T-helper 2 cell treated with Interferon-gamma antibody and Interleukin-4, amounts not matched to agents 5 μg/mL and 100 μg/mL, for 36 hours (primary cell): ENCODE measurements at regions not wholly inside any gene's neighbourhood (a gene's known extent, or its start where the extent isn't known, plus 50 kb on each side); places are given as distances from the start of the nearest gene placed in this dataset.

Experiments used
- DNase-seq: peaks from one replicate; pipeline ENCODE4 v3.0.0; 2021; ENCODE audit warnings: low spot score
- H3K27ac Mint-ChIP-seq: one replicate; pipeline ENCODE4 v1.8.0; 2021; ENCODE audit warnings: mild to moderate bottlenecking, mixed read lengths
- H3K27me3 Mint-ChIP-seq: one replicate; pipeline ENCODE4 v1.8.0; 2021; ENCODE audit warnings: low read depth, mixed read lengths
- H3K36me3 Mint-ChIP-seq: one replicate; pipeline ENCODE4 v1.8.0; 2021; ENCODE audit warnings: low read depth, mixed read lengths
- H3K4me1 Mint-ChIP-seq: one replicate; pipeline ENCODE4 v1.8.0; 2021; ENCODE audit warnings: low read depth, mixed read lengths
- H3K4me3 Mint-ChIP-seq: one replicate; pipeline ENCODE4 v1.8.0; 2022; ENCODE audit warnings: mild to moderate bottlenecking, moderate library complexity, mixed read lengths
- H3K9me3 Mint-ChIP-seq: one replicate; pipeline ENCODE4 v1.8.0; 2021; ENCODE audit warnings: mixed read lengths

DNA sequence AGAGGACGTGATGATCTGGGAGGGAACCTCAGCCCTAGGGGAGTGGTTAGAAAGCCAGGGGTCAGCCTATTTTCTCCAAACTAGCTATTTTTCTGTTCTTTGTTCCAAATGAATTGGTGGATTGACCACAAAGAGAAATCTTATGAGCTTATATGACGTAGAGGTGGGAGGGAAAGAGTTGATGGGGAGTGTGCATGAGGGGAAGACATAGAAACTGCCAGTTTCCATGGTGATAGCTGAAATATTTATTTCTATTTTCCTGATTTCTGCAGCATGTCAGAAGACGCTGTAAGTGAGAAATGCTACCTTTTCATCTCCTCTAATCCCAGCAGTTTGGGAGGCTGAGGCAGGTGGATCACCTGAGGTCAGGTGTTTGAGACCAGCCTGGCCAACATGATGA lies 51.4 kb upstream of the CISTR start:
- no peak for DNase-seq
- Mint-ChIP-seq H3K9me3 (no peaks in the 10 kb centered on the region), H3K4me1 (no peaks in the 10 kb centered on the region), H3K27ac (no peak overlapping the region), H3K36me3 (no peaks in the 10 kb centered on the region), H3K4me3 (no peak overlapping the region), H3K27me3 (peaks cover 28% of the 10 kb centered on the region)

DNA sequence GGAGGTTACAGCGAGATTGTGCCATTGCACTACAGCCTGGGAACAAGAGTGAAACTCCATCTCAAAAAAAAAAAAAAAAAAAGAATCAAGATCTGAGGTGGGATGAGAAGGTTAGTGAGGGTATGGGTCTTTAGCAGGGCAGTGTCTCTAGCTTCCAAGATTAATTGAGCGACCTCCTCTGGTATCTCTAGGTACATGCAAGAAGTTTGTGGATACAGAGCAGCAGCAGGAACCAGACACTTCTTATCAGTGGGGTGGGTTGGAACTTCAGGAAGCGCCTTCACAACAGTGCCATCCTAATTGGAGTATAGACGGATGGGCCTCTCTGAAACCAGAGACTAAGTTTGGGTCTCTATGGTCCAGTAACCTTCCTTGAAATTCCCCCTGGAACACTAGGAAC lies 51.9 kb upstream of the CISTR start:
- H3K27me3 Mint-ChIP-seq: peaks cover 26% of the 10 kb centered on the region
- no peak overlapping the region for H3K27ac Mint-ChIP-seq
- H3K36me3 Mint-ChIP-seq: no peaks in the 10 kb centered on the region
- no peak for DNase-seq
- no peaks in the 10 kb centered on the region for H3K9me3 Mint-ChIP-seq
- H3K4me3 Mint-ChIP-seq: no peak overlapping the region
- no peaks in the 10 kb centered on the region for H3K4me1 Mint-ChIP-seq

DNA sequence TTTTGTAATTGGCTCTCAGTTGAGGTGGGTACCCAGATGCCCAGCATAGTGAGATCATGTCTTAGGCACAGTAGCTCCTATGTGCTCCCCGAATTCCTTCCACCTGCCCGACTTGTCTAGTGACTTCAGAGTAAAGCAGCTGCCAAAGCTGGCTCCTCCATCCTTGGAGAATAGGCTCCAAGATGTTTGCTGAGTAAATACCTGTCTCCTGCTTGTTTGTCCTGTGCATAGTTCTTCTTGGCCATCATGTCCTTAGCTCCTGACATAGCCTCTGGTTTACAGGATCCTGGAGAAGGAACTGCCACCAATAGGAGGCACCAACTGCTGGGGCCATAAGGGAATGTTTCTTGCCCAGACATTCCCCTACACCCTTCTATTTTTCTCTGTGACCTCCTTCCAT lies 52.6 kb upstream of the CISTR start:
- Mint-ChIP-seq H3K9me3 (no peaks in the 10 kb centered on the region), H3K36me3 (no peaks in the 10 kb centered on the region), H3K4me1 (no peaks in the 10 kb centered on the region), H3K4me3 (no peak overlapping the region), H3K27ac (no peak overlapping the region), H3K27me3 (peaks cover 23% of the 10 kb centered on the region)
- no peak for DNase-seq

DNA sequence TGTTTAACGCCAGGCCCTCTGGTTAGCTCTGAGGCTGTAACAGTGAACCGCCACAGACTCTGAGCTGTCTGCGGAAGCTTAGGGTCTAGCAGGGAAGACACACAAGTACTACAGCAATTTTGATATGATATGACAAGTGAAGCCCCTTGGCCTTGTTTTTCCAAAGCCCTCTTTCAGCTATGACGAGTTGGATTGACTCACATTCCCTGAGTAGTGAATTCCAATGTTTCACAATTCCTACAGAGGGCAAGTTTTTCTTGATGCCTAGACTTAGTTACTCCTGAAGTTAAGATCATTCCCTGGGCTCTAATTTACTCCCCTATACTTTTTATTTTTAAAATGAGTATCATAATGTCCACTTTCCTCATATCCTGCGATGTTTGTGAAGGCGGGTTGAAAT lies 53.3 kb upstream of the CISTR start:
- no peaks in the 10 kb centered on the region for H3K4me1 Mint-ChIP-seq
- H3K4me3 Mint-ChIP-seq: no peak overlapping the region
- no peak for DNase-seq
- H3K9me3 Mint-ChIP-seq: no peaks in the 10 kb centered on the region
- peaks cover 22% of the 10 kb centered on the region for H3K27me3 Mint-ChIP-seq
- no peaks in the 10 kb centered on the region for H3K36me3 Mint-ChIP-seq
- no peak overlapping the region for H3K27ac Mint-ChIP-seq

DNA sequence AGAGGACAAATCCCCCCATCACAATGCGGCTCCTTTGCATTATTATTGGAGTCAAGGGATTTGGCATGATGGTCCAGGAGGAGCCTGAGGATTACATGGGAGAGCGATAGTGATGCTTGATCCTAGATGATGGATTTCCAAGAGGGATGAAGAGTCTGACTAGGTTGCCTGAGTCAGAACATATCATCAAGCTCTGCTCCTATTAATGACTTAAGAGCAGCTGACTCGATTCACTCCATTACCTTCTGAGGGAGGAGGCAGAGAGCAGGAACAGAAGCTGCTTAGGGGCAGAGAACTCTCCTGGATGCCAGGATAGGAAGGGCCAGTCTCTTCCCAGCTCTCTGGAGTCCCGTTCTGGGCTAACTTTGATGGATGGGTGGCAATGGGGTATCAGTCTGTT lies 54.0 kb upstream of the CISTR start:
- Mint-ChIP-seq H3K9me3 (no peaks in the 10 kb centered on the region), H3K36me3 (no peaks in the 10 kb centered on the region), H3K4me1 (no peaks in the 10 kb centered on the region), H3K27ac (no peak overlapping the region), H3K4me3 (no peak overlapping the region), H3K27me3 (peaks cover 22% of the 10 kb centered on the region)
- DNase-seq: no peak

DNA sequence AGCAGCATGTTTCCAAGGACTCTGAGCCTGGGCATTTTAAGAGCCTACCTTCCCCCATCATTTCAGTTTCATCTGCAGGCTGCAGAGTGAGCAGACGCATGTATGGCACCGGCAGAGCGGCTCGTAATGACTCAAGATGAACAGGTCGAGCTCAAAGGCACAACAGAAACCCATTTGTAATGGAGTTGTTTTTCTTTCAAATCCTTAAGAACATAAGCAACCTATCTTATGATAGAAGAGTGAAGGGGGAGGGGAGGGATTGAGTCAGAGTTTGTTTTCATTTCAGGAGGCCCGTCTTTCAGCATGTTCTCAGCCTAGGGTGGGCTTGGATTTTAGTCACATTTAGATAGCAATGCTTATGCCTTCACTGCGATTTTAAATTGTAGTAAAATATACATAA lies 54.9 kb upstream of the CISTR start:
- peaks cover 19% of the 10 kb centered on the region for H3K27me3 Mint-ChIP-seq
- no peak overlapping the region for H3K4me3 Mint-ChIP-seq
- H3K9me3 Mint-ChIP-seq: no peaks in the 10 kb centered on the region
- no peaks in the 10 kb centered on the region for H3K4me1 Mint-ChIP-seq
- H3K27ac Mint-ChIP-seq: no peak overlapping the region
- no peak for DNase-seq
- H3K36me3 Mint-ChIP-seq: no peaks in the 10 kb centered on the region

DNA sequence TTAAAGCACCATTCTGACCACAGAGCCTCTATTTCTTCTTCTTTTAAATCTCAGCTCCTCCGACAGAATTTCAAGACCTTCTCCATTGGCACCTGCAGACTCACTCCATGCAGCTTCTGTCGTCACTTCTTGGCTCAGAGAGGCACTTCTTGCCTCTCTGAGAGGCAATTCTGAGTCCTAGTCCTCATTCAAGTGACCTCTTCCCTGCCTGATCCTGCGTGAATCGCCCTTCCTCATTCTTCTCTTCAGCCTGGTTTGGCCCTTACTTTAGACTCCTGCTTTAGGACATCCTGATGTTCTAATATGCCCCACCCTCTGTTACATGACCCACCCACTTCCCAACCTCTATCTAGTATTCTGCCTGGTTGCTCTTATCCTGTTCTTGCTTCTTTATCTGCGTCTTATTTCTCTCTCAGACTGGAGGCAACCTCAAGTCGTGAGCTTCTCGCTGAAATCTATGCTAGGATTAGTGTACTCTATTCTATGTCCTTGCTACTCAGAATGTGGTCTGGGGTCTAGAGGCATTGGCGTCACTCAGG lies 55.6 kb upstream of the CISTR start:
- H3K4me1 Mint-ChIP-seq: no peaks in the 10 kb centered on the region
- H3K9me3 Mint-ChIP-seq: no peaks in the 10 kb centered on the region
- H3K4me3 Mint-ChIP-seq: no peak overlapping the region
- no peaks in the 10 kb centered on the region for H3K36me3 Mint-ChIP-seq
- no peak for DNase-seq
- peaks cover 19% of the 10 kb centered on the region for H3K27me3 Mint-ChIP-seq
- no peak overlapping the region for H3K27ac Mint-ChIP-seq

DNA sequence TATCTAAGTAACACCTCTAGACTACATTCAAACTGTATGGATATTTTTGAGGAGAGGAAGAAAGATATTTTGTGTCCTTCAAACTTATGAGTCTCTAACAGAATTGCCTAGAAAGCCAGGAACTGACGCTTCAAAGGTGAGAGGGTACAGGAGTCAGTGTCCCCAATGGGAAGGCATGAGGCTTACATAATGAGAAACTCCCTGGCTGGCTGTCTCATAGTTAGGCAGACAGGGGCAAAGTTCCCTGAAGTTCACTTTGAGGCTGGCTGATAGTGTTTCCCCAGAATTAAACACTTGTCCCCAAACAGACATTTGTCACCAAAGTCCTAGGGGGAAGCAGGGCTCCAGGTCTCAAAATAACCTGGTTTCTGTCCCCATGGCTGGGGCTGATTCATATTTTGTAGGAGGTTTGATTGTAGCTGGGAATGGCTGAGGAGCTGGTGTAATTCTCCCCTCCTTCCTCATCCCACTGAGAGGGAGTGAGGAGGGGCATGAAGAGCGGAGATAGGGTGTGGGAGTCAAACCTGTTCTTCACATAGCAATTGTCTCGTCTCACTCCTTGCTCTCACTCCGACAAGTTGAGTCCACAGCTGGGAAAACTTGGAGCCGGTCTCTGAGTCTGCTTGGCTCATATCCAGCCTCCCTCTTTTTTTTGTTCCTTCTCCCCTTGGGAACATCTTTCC lies 56.4 kb upstream of the CISTR start:
- Mint-ChIP-seq H3K4me3 (no peak overlapping the region), H3K4me1 (no peaks in the 10 kb centered on the region), H3K9me3 (no peaks in the 10 kb centered on the region), H3K27me3 (peaks cover 19% of the 10 kb centered on the region), H3K36me3 (no peaks in the 10 kb centered on the region), H3K27ac (no peak overlapping the region)
- DNase-seq: no peak

DNA sequence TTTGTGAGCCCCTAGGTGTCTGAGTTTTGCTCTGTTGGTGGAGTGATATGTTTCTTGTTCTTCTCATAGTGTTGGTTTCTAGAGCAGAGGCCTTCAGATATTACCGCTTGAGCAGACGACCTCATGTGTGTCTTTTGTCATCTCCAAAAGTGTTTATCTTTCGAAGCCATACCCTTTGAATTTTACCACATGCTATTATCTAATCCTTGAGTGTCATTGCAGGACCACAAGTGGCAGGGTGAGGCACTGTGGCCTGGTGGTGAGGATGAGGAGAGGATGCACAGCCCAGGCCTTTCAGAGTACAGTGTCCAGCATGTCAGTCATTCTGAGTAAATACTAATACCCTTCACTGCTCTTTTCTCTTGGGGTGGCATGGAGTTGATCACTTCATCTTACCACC lies 57.2 kb upstream of the CISTR start:
- H3K36me3 Mint-ChIP-seq: no peaks in the 10 kb centered on the region
- H3K27ac Mint-ChIP-seq: no peak overlapping the region
- no peak overlapping the region for H3K4me3 Mint-ChIP-seq
- no peaks in the 10 kb centered on the region for H3K9me3 Mint-ChIP-seq
- H3K27me3 Mint-ChIP-seq: peaks cover 19% of the 10 kb centered on the region
- no peaks in the 10 kb centered on the region for H3K4me1 Mint-ChIP-seq
- no peak for DNase-seq

DNA sequence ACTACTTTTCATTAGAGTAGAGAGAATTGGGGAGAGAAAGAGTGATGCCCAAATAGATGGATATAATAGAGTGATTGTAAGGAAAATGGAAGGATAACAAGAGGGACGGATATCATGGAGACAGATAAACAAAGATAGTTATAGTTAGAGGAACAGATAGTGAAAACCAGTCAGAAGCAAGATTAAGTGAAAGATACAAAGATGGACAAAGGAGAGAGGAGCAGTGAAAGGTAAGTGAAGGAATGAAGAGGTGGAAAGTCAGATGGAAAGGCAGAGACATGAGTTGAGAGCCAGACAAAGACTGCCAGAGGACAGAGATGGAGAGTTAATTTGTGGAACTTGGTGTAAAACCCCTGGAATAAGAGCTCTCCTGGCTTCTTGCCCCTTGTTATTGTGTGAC lies 59.2 kb upstream of the CISTR start:
- Mint-ChIP-seq H3K27me3 (peaks cover 13% of the 10 kb centered on the region), H3K36me3 (no peaks in the 10 kb centered on the region), H3K4me1 (no peaks in the 10 kb centered on the region), H3K4me3 (no peak overlapping the region), H3K27ac (no peak overlapping the region), H3K9me3 (no peaks in the 10 kb centered on the region)
- no peak for DNase-seq

DNA sequence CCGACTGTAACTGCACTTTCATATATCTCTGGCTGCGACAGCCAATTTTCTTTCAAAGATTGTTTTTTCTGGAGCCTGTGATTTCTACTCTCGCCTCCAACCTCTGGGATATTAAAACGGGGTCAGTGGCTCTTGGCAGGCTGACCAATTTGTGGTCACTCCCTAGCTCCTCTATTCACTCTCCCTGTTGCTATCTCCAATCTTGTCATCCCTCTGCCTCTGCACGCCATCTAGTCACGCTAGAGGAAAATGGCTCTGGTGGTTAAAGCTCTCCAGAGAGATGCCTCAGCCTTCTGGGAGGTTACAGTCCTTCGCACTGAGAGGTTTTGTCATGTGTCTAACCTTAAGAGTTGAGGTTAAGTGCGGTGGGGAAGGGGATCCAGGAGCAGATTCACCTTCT lies 59.8 kb upstream of the CISTR start:
- H3K36me3 Mint-ChIP-seq: no peaks in the 10 kb centered on the region
- no peak overlapping the region for H3K4me3 Mint-ChIP-seq
- DNase-seq: no peak
- peaks cover 12% of the 10 kb centered on the region for H3K27me3 Mint-ChIP-seq
- H3K4me1 Mint-ChIP-seq: no peaks in the 10 kb centered on the region
- H3K27ac Mint-ChIP-seq: no peak overlapping the region
- H3K9me3 Mint-ChIP-seq: no peaks in the 10 kb centered on the region

DNA sequence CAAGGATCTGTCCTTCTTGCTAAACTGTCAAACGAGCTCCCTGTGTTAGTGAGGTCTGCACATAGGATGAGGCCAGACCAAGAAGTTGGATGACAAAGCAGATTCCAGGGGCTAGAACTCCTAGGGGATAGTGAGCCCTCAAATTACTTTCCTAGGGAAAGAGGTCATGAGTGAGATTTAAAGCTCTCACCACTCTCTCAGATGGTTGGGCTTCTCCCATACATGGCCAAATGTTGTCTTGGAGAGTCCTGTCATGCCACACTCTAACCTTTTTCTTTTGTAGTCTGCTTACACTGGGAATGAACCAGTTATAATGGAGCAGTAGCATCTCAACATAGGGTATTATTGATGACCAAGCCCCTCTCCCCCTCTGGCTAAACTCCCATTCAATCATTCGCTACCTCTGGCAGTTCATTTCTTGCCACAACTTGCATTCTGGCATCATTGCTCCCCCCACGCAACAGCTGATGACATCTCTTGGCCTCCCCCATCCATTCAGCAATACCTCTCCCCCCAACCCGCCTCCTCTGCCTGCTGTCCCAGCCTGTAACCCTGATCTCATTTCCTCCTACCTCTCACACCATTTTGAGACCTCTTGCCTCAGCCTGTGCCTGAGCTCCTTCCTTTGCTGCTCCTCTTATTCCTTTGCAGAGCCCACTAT lies 64.7 kb upstream of the CISTR start:
- Mint-ChIP-seq H3K36me3 (no peaks in the 10 kb centered on the region), H3K27me3 (peaks cover 31% of the 10 kb centered on the region), H3K4me3 (no peak overlapping the region), H3K9me3 (no peaks in the 10 kb centered on the region), H3K27ac (no peak overlapping the region), H3K4me1 (no peaks in the 10 kb centered on the region)
- DNase-seq: no peak

DNA sequence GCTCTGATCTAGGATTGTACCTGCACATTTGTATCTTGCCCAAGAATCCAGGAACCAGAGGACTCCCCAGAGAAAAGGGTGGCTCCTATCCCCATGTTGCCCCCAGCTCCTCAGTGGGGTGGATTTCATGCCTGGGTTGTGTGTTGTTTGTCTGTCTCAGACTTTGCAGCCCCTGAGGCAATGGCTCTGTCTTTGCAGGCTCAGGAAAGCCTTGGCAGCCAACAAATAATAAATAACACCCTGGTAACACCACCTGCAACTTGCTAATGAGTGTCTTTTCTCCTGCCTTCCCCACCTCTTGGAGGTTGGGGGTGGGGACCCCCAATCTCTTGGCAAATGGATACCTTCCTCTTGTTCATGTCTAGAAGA lies 65.2 kb upstream of the CISTR start:
- no peak overlapping the region for H3K4me3 Mint-ChIP-seq
- H3K4me1 Mint-ChIP-seq: no peaks in the 10 kb centered on the region

DNA sequence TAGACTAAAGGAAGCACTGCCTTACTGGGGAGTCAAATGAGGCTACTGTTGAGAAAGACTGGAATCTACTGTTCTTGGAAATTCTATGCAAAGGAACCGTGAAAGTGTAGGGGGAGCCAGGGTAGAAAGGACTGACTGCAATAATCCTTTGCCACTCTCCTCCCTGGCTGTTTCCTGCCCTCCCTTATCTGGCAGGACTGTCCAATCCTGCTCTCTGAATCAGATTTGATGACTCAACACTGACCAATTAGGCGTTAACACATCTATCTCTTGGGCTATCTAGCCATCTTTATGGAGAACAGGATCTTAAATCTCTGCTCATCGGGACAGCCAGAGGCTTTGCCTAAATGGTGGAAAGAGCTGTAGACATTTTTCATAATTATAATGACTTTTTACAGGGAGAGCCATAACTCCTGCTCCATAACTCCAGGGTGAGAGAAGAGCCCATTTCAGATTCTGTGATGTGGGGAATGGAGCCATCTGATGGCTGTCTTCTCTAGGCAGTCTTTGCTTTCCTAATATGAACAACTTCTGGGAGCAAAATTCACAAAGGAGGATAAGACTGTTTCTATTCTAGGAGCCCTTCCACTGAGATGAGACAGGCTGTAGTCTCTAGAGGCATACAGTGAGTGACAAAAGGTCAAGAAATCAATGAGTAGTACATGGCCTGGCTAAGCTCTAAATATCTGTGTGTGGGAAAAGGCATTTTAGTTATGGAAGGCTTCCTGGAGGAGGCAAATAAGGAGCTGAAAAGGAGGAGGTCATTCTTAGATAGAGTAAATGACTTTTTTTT lies 68.9 kb upstream of the CISTR start:
- peaks cover 47% of the 10 kb centered on the region for H3K27me3 Mint-ChIP-seq

More for the DNA sequence above, 65.2 kb upstream of the CISTR start:
- H3K27ac Mint-ChIP-seq: no peak overlapping the region
- H3K36me3 Mint-ChIP-seq: no peaks in the 10 kb centered on the region
- no peak for DNase-seq
- H3K27me3 Mint-ChIP-seq: peaks cover 33% of the 10 kb centered on the region
- H3K9me3 Mint-ChIP-seq: no peaks in the 10 kb centered on the region

More for the DNA sequence above, 68.9 kb upstream of the CISTR start:
- H3K36me3 Mint-ChIP-seq: no peaks in the 10 kb centered on the region
- H3K4me1 Mint-ChIP-seq: no peaks in the 10 kb centered on the region
- no peak for DNase-seq
- H3K4me3 Mint-ChIP-seq: no peak overlapping the region
- no peak overlapping the region for H3K27ac Mint-ChIP-seq
- H3K9me3 Mint-ChIP-seq: no peaks in the 10 kb centered on the region
